Sigmoid colon (tissue), 6 donors: ENCODE measurements at regions not wholly inside any gene's neighbourhood (a gene's known extent, or its start where the extent isn't known, plus 50 kb on each side); places are given as distances from the start of the nearest gene placed in this dataset.

Source experiments
- DNase-seq: peaks from one replicate; pipeline ENCODE4 v3.0.0-alpha.2; 2019
- H3K27ac ChIP-seq, 4 donors: fragments of 200-600 bp; sonication (generic); one replicate each; pipeline ENCODE4 v1.5.1; 2016 to 2019; ENCODE audit warnings: mild to moderate bottlenecking in 1 of 4
- H3K27me3 ChIP-seq, 3 donors: fragments of 200-600 bp; sonication (generic); one replicate each; pipeline ENCODE4 v1.5.1; 2019; ENCODE audit warnings: mild to moderate bottlenecking in 1 of 3
- H3K36me3 ChIP-seq, 4 donors: fragments of 200-600 bp; sonication (generic); one replicate each; pipeline ENCODE4 v1.5.1; 2016 to 2019
- H3K4me1 ChIP-seq, 4 donors: fragments of 200-600 bp; sonication (generic); one replicate each; pipeline ENCODE4 v1.5.1; 2017 to 2019
- H3K4me3 ChIP-seq, 4 donors: fragments of 200-600 bp; sonication (generic); one replicate each; pipeline ENCODE4 v1.5.1; 2017 to 2019; ENCODE audit warnings: mild to moderate bottlenecking in 2 of 4, moderate library complexity in 1 of 4
- H3K9me3 ChIP-seq, 4 donors: fragments of 200-600 bp in 3 of 4; sonication (generic) in 3 of 4; one replicate each; pipeline versions ENCODE4 v1.5.1 to v1.6.1; 2013 to 2019
- EP300 ChIP-seq, 4 donors: sonication (generic); formaldehyde crosslinking; IDR thresholded peaks; one replicate each; pipeline ENCODE4 v1.6.1; 2017; ENCODE audit warnings: antibody characterized with exemption in 4 of 4
- POLR2A ChIP-seq, 2 donors: fragments of 450-650 bp; IDR thresholded peaks; one replicate each; pipeline ENCODE4 v1.6.1; 2016; ENCODE audit warnings: antibody characterized with exemption in 2 of 2, mild to moderate bottlenecking in 2 of 2, moderate library complexity in 2 of 2
- POLR2AphosphoS5 ChIP-seq, 4 donors: sonication (generic); formaldehyde crosslinking; IDR thresholded peaks; one replicate each; pipeline ENCODE4 v1.6.1; 2017; ENCODE audit warnings: antibody characterized with exemption in 4 of 4
- WGBS, 2 donors: extraction: QIAGEN DNeasy Blood & Tissue Kit; methylation state at CpG; one replicate each; pipeline ENCODE4 v1.1.7; 2013; 5-methylcytosine and 5-hydroxymethylcytosine counted together
- intact Hi-C: fragments of 100-400 bp; cut with DNase I; formaldehyde crosslinking; loops from one replicate; pipeline ENCODE4 v1.15.1; 2023
- TF ChIP-seq, protein P1 (sequence below), 4 experiments: fragments of 450-650 bp in 3 of 4; fragments of 200-600 bp in 1 of 4; IDR thresholded peaks; one replicate each; pipeline ENCODE4 v1.5.1; 2016 to 2019; ENCODE audit warnings: antibody characterized with exemption in 4 of 4, mild to moderate bottlenecking in 3 of 4, moderate library complexity in 2 of 4
- donor health status: healthy with polysubstance abuse.
- donor health status: healthy.

DNA sequence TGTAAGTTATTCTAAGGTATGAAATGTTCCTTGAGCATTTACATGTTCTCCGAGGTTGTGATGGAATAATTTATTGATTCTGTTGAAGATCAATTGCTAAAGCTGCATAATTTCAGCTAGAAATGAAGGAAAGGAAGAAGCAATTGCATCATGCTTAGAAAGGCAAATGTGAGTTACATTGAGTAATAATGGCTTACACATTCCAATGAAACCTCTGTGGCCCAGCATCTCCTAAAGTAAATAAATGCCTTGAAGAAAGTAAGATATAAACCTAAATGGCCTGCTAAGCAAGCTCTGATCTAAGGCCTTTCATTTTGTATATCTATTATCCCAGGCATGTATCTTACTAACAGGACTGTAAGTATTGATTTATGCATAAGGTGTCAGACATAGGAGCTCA lies 677.3 kb upstream of the RGMB start:
- DNase-seq, result no peak
- Histone ChIP-seq H3K4me3 (no peak overlapping the region), H3K9me3 (no peaks in the 10 kb centered on the region), H3K36me3 (no peaks in the 10 kb centered on the region), H3K4me1 (no peaks in the 10 kb centered on the region), H3K27ac (no peak overlapping the region), H3K27me3 (no peaks in the 10 kb centered on the region)
- TF ChIP-seq POLR2A (IDR thresholded peaks at IDR 0.05) (no peak), POLR2AphosphoS5 (IDR thresholded peaks at IDR 0.05) (no peak), EP300 (IDR thresholded peaks at IDR 0.05) (no peak)
- TF ChIP-seq, protein P1, sequence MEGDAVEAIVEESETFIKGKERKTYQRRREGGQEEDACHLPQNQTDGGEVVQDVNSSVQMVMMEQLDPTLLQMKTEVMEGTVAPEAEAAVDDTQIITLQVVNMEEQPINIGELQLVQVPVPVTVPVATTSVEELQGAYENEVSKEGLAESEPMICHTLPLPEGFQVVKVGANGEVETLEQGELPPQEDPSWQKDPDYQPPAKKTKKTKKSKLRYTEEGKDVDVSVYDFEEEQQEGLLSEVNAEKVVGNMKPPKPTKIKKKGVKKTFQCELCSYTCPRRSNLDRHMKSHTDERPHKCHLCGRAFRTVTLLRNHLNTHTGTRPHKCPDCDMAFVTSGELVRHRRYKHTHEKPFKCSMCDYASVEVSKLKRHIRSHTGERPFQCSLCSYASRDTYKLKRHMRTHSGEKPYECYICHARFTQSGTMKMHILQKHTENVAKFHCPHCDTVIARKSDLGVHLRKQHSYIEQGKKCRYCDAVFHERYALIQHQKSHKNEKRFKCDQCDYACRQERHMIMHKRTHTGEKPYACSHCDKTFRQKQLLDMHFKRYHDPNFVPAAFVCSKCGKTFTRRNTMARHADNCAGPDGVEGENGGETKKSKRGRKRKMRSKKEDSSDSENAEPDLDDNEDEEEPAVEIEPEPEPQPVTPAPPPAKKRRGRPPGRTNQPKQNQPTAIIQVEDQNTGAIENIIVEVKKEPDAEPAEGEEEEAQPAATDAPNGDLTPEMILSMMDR (IDR thresholded peaks at IDR 0.05), result no peak
- intact Hi-C loops, result no loop called here
- 82 to 88% methylated on average over 1 of the region's 1 CpG for WGBS, 2 donors

DNA sequence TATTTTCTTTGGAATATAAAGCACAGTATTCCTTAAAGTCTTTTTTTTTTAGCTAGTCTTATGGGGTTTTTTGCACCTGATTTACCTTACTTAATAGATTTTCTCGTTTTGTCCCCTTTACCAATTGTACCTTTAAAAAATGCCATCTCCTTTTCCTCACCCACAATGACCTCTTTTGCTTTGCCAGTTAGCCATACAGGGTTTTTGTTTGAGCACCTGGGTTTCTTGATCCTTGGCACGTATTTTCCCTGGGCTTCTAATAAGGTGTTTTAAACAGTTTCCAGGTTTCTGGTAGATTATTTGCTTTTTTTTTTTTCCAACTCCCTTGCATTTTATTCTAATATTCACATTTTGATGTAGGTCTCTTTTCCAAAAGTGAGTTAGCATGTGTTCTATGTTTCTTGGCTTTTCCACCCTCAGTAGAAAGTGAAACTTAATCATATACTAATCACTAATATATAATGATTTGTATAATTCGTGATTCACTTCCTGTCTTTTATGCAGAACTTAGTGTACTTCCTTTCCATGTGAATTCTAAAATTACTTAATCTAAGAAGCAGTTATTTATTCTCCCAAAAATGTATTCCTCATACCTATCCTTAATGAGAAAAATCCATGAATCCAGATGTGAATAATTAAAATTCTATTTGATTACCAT lies 673.9 kb upstream of the RGMB start:
- no peaks in the 10 kb centered on the region for H3K27me3 ChIP-seq

DNA sequence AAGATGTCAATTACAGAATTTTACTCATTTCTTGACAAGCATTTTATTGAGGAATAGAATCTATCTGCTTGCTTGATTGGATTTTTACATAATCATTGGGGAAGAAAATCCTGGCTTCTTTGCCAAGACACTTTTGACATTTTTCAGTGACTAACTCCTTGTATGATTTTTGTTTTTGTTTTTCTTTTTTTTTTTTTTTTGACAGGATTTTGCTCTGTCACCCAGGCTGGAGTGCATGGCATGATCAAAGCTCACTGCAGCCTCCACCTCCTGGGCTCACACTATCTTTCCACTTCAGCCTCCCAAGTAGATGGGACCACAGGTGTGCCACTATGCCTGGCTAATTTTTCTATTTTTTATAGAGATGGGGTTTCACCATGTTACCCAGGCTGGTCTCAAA lies 672.3 kb upstream of the RGMB start:
- DNase-seq, result no peak
- Histone ChIP-seq H3K27me3 (no peaks in the 10 kb centered on the region), H3K4me1 (no peaks in the 10 kb centered on the region), H3K9me3 (no peaks in the 10 kb centered on the region), H3K27ac (no peak overlapping the region), H3K4me3 (no peak overlapping the region), H3K36me3 (no peaks in the 10 kb centered on the region)
- TF ChIP-seq POLR2A (IDR thresholded peaks at IDR 0.05), result no peak
- TF ChIP-seq EP300 (IDR thresholded peaks at IDR 0.05), result no peak
- no peak for TF ChIP-seq POLR2AphosphoS5 (IDR thresholded peaks at IDR 0.05)
- TF ChIP-seq, protein P1 (IDR thresholded peaks at IDR 0.05), result no peak
- intact Hi-C loops, result no loop called here

More for the DNA sequence above, 673.9 kb upstream of the RGMB start:
- no peak for DNase-seq
- intact Hi-C loops, result no loop called here
- H3K36me3 ChIP-seq, result no peaks in the 10 kb centered on the region
- no peaks in the 10 kb centered on the region for H3K9me3 ChIP-seq
- no peak overlapping the region for H3K4me3 ChIP-seq
- no peaks in the 10 kb centered on the region for H3K4me1 ChIP-seq
- WGBS, 2 donors, result 80 to 81% methylated on average over 3 of the region's 3 CpGs
- TF ChIP-seq POLR2A (IDR thresholded peaks at IDR 0.05) (no peak), EP300 (IDR thresholded peaks at IDR 0.05) (no peak), POLR2AphosphoS5 (IDR thresholded peaks at IDR 0.05) (no peak)
- TF ChIP-seq, protein P1 (IDR thresholded peaks at IDR 0.05), result no peak
- H3K27ac ChIP-seq, result no peak overlapping the region

DNA sequence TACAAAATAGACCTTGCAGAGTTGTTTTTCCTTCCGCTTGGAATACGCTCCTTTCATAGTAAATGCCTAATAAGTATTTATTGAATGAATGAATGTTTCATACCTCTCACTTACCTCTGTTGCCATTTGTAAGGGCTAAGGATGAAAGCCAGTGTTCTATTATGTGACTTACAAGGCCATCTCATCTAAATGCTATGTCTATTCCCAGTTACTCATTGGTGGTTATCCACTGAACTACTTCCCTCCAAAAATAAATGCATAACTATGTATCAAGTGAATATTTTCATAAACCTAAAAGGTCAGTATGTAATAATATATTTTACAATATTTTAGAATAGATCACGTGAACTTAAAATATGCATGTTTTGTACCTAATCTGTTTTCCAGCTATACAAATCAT lies 670.5 kb upstream of the RGMB start:
- TF ChIP-seq POLR2A (IDR thresholded peaks at IDR 0.05) (no peak), POLR2AphosphoS5 (IDR thresholded peaks at IDR 0.05) (no peak), EP300 (IDR thresholded peaks at IDR 0.05) (no peak)
- TF ChIP-seq, protein P1 (IDR thresholded peaks at IDR 0.05), result no peak
- Histone ChIP-seq H3K27ac (no peak overlapping the region), H3K9me3 (no peaks in the 10 kb centered on the region), H3K4me1 (no peaks in the 10 kb centered on the region), H3K36me3 (no peaks in the 10 kb centered on the region), H3K27me3 (no peaks in the 10 kb centered on the region), H3K4me3 (no peak overlapping the region)
- 33 to 65% methylated on average over 3 of the region's 3 CpGs for WGBS, 2 donors
- no peak for DNase-seq
- intact Hi-C loops, result no loop called here

DNA sequence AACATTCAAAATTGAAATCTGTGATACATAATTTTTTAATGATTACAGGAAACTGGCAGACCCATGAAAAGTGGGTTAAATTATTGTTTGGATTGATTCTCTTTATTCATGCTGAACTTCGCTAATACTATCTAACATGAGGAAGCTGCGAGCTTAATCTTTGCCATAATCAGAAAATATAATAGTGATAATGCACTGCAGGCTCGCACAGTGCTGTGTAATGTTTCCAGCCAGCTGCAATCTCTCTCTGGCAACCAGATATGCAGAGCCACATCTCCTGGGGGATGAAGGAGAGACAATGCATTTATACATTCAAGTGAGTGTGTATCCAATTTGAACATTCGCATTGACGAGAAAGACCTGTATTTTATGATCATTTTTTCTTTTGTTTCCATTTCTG lies 669.7 kb upstream of the RGMB start:
- 73 to 87% methylated on average over 5 of the region's 5 CpGs for WGBS, 2 donors
- H3K4me3 ChIP-seq, result no peak overlapping the region
- H3K36me3 ChIP-seq, result no peaks in the 10 kb centered on the region
- TF ChIP-seq, protein P1 (IDR thresholded peaks at IDR 0.05), result no peak
- TF ChIP-seq POLR2AphosphoS5 (IDR thresholded peaks at IDR 0.05), result no peak
- TF ChIP-seq POLR2A (IDR thresholded peaks at IDR 0.05), result no peak
- no peak for TF ChIP-seq EP300 (IDR thresholded peaks at IDR 0.05)
- H3K4me1 ChIP-seq, result no peaks in the 10 kb centered on the region
- no peak overlapping the region for H3K27ac ChIP-seq
- H3K27me3 ChIP-seq, result no peaks in the 10 kb centered on the region
- intact Hi-C loops, result no loop called here
- no peaks in the 10 kb centered on the region for H3K9me3 ChIP-seq
- no peak for DNase-seq
